UCSD-AML1 (cell line): ENCODE measurements at regions not wholly inside any gene's neighbourhood (a gene's known extent, or its start where the extent isn't known, plus 50 kb on each side); places are given as distances from the start of the nearest gene placed in this dataset.
"Not testable (repeated sequence)": the region's sequence is repeated elsewhere in the genome, so short reads cannot be mapped to it uniquely, and the experiment has no call there.

Experiments
- DNase-seq: peaks from one replicate; lab custom pipeline; 2025; ENCODE audit not compliant: unreplicated experiment; lab: John Stamatoyannopoulos, UW

GRCh38 chr4:38504396-38504715 lies 159.6 kb upstream of the KLF3 start:
- no peak for DNase-seq

- no peak for DNase-seq
Observed at GRCh38 chr4:38509551-38509950, 154.4 kb upstream of the KLF3 start.

- DNase-seq = no peak
Observed at GRCh38 chr4:38510201-38510600, 153.8 kb upstream of the KLF3 start.

- no peak for DNase-seq
Observed at GRCh38 chr4:38511702-38512101, 152.3 kb upstream of the KLF3 start.

- DNase-seq = no peak
Observed at GRCh38 chr4:38512840-38513239, 151.2 kb upstream of the KLF3 start.

GRCh38 chr4:38514465-38515146 lies 149.4 kb upstream of the KLF3 start:
- no peak for DNase-seq

GRCh38 chr4:38516190-38516589 lies 147.8 kb upstream of the KLF3 start:
- DNase-seq = no peak

- no peak for DNase-seq
Observed at GRCh38 chr4:38519666-38520065, 144.3 kb upstream of the KLF3 start.

- DNase-seq = no peak
Observed at GRCh38 chr4:38523054-38523453, 140.9 kb upstream of the KLF3 start.

GRCh38 chr4:38523524-38524448 lies 140.2 kb upstream of the KLF3 start:
- DNase-seq = no peak

- no peak for DNase-seq
Observed at GRCh38 chr4:38526412-38526811, 137.6 kb upstream of the KLF3 start.

GRCh38 chr4:38529189-38530115 lies 134.5 kb upstream of the KLF3 start:
- DNase-seq = peak; percentile 78

- no peak for DNase-seq
Observed at GRCh38 chr4:38530486-38530885, 133.5 kb upstream of the KLF3 start.

- no peak for DNase-seq
Observed at GRCh38 chr4:38531141-38531727, 132.8 kb upstream of the KLF3 start.

GRCh38 chr4:38532908-38533499 lies 131.0 kb upstream of the KLF3 start:
- no peak for DNase-seq

GRCh38 chr4:38534344-38535045 lies 129.5 kb upstream of the KLF3 start:
- DNase-seq = no peak

GRCh38 chr4:38535071-38535470 lies 128.9 kb upstream of the KLF3 start:
- not testable (repeated sequence) for DNase-seq

- no peak for DNase-seq
Observed at GRCh38 chr4:38535717-38536116, 128.3 kb upstream of the KLF3 start.

- no peak for DNase-seq
Observed at GRCh38 chr4:38536716-38537115, 127.3 kb upstream of the KLF3 start.

GRCh38 chr4:38537666-38538065 lies 126.3 kb upstream of the KLF3 start:
- no peak for DNase-seq
